Mammary epithelial cell (primary cell): ENCODE measurements at regions not wholly inside any gene's neighbourhood (a gene's known extent, or its start where the extent isn't known, plus 50 kb on each side); places are given as distances from the start of the nearest gene placed in this dataset.

Experiments
- EZH2 ChIP-seq: IDR thresholded peaks from 2 replicates; pipeline ENCODE4 v1.6.1; 2012; ENCODE audit warnings: low read length, inconsistent platforms, borderline replicate concordance
- TF ChIP-seq, protein P1 (sequence below), 2 donors: IDR thresholded peaks in 1 of 2; conservative IDR thresholded peaks in 1 of 2; 2 replicates each; pipeline ENCODE4 v1.5.1; 2011 to 2012; ENCODE audit warnings: inconsistent platforms in 2 of 2, low read length in 2 of 2, mild to moderate bottlenecking in 2 of 2, control low read depth in 1 of 2, low read depth in 1 of 2; ENCODE audit not compliant: insufficient read depth in 1 of 2; ENCODE audit errors: extremely low read depth in 1 of 2

GRCh38 chr15:89416339-89417183, 79.8 kb downstream of the RHCG start:
- TF ChIP-seq, protein P1, sequence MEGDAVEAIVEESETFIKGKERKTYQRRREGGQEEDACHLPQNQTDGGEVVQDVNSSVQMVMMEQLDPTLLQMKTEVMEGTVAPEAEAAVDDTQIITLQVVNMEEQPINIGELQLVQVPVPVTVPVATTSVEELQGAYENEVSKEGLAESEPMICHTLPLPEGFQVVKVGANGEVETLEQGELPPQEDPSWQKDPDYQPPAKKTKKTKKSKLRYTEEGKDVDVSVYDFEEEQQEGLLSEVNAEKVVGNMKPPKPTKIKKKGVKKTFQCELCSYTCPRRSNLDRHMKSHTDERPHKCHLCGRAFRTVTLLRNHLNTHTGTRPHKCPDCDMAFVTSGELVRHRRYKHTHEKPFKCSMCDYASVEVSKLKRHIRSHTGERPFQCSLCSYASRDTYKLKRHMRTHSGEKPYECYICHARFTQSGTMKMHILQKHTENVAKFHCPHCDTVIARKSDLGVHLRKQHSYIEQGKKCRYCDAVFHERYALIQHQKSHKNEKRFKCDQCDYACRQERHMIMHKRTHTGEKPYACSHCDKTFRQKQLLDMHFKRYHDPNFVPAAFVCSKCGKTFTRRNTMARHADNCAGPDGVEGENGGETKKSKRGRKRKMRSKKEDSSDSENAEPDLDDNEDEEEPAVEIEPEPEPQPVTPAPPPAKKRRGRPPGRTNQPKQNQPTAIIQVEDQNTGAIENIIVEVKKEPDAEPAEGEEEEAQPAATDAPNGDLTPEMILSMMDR (conservative IDR thresholded peaks at IDR 0.05 in 1 of 2, IDR thresholded peaks at IDR 0.05 in 1 of 2; ENCODE audit: extremely low read depth in 1 of 2, insufficient read depth in 1 of 2, low read depth in 1 of 2, low read length in 2 of 2) = peak; percentile 90 to 96
- peak; percentile 54 for TF ChIP-seq EZH2
